HFF-Myc (cell line): ENCODE measurements at regions not wholly inside any gene's neighbourhood (a gene's known extent, or its start where the extent isn't known, plus 50 kb on each side); places are given as distances from the start of the nearest gene placed in this dataset.

Source experiments
- DNase-seq: peaks from one replicate; pipeline ENCODE4 v3.0.0-alpha.2; 2011; ENCODE audit warnings: low read depth; ENCODE audit errors: extremely low read depth
- H3K4me3 ChIP-seq: replicated peaks from 2 replicates; pipeline ENCODE4 v1.5.1; 2011; ENCODE audit warnings: low read depth, mild to moderate bottlenecking, control low read depth, low read length
- TF ChIP-seq, protein P1 (sequence below): IDR thresholded peaks from 2 replicates; pipeline ENCODE4 v1.5.1; 2012; ENCODE audit warnings: mild to moderate bottlenecking, low read depth, low read length, control low read depth; ENCODE audit errors: missing control alignments

DNA sequence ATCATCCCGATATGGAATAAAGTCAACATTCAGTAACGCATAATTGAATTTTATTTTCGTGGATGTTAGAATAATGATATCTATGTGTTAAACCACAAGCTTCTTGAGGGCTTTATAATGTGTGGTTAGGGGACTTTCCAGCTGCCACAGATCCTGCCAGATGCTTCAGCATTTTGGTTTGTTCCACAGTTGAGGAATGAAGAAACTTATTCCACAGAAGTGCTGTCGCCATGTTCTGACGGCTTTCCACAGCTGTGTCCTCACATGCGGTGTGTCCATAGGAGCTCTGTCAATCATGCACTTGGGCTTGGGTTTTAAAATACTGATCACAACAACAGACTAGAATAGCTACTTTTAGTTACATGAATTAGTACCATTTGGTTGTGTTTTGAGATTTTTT lies 411.9 kb downstream of the TRIML1 start:
- no peak overlapping the region for H3K4me3 ChIP-seq
- TF ChIP-seq, protein P1, sequence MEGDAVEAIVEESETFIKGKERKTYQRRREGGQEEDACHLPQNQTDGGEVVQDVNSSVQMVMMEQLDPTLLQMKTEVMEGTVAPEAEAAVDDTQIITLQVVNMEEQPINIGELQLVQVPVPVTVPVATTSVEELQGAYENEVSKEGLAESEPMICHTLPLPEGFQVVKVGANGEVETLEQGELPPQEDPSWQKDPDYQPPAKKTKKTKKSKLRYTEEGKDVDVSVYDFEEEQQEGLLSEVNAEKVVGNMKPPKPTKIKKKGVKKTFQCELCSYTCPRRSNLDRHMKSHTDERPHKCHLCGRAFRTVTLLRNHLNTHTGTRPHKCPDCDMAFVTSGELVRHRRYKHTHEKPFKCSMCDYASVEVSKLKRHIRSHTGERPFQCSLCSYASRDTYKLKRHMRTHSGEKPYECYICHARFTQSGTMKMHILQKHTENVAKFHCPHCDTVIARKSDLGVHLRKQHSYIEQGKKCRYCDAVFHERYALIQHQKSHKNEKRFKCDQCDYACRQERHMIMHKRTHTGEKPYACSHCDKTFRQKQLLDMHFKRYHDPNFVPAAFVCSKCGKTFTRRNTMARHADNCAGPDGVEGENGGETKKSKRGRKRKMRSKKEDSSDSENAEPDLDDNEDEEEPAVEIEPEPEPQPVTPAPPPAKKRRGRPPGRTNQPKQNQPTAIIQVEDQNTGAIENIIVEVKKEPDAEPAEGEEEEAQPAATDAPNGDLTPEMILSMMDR, result no peak
- no peak for DNase-seq

GRCh38 chr4:188552741-188553275 lies 413.6 kb downstream of the TRIML1 start:
- TF ChIP-seq, protein P1, result no peak
- DNase-seq, result no peak

DNA sequence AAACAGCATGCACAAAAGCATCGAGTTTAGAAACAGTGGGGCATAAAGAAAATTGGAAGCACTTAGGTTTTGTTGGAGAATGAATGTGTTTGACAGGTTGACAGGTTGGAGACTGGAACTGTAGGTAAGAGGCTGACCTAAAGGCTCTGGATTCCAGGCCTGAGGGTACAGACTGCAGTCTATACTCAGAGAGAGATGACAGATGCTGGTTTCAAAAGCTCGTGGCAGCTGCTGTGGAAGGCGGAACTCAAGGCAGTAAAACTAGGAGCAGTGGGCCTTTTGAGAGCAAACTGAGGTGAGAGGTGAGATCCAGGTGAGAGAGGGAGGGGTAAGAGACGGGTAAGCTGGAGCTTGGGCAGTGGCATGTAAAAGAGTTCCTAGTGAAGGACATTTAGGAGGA lies 415.2 kb downstream of the TRIML1 start:
- DNase-seq, result no peak
- TF ChIP-seq, protein P1, result no peak
- no peak overlapping the region for H3K4me3 ChIP-seq

More at GRCh38 chr4:188552741-188553275, 413.6 kb downstream of the TRIML1 start:
- H3K4me3 ChIP-seq, result no peak overlapping the region

- TF ChIP-seq, protein P1, result no peak
- no peak overlapping the region for H3K4me3 ChIP-seq
- no peak for DNase-seq
Observed at GRCh38 chr4:188573104-188573503, 433.9 kb downstream of the TRIML1 start.

DNA sequence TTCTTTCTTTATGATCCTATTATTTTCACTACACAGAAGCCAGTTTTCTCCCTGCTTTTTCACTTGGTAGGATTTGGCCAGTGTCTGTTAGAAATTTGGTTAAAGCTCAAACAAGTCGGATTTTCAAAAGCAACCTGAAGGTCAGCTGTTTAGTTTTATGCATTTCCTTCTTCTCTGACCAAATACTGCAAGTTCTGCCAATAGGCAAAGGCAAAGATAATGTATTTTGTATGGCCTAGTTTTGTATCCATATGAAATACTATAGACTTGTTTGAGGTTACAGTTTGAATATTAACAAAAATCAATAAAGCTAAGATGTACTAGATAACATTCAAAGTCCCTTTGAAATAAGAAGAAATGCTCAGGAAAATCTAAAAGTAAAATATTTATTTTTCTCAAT lies 439.4 kb downstream of the TRIML1 start:
- H3K4me3 ChIP-seq, result no peak overlapping the region
- TF ChIP-seq, protein P1, result no peak
- DNase-seq, result no peak

GRCh38 chr4:188596021-188596420 lies 456.8 kb downstream of the TRIML1 start:
- no peak overlapping the region for H3K4me3 ChIP-seq
- TF ChIP-seq, protein P1, result no peak
- DNase-seq, result no peak

- TF ChIP-seq, protein P1, result no peak
- DNase-seq, result no peak
- no peak overlapping the region for H3K4me3 ChIP-seq
Observed at GRCh38 chr4:188603646-188604045, 464.4 kb downstream of the TRIML1 start.
